ENCODE measurements at regions not wholly inside any gene's neighbourhood (a gene's known extent, or its start where the extent isn't known, plus 50 kb on each side); places are given as distances from the start of the nearest gene placed in this dataset.
A peak's percentile ranks its signal among the peaks of the same experiment; 100 is the strongest.

DNA sequence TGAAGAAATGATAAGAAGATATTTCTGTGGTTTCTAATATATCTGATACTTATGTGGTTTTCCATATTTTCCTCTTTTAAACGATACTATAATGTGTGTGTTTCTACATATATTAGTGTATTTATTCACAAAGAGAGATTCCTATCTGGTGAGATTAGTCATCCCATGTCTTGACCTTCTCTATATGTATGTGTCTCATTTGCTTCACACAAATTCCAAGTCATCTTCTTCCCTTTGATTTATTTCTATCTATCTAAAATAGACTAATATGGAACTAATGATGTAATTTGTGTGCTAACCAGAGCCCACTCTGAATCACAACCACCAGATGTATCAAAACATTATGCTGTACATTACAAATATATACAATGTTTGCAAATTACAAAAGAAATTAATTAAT is 154.7 kb upstream of the KCNMB2 start:
- H3K4me3 ChIP-seq (ENCODE audit: low read length) = no peak overlapping the region
- DNase-seq (ENCODE audit: low read depth, low spot score) = no peak

DNA sequence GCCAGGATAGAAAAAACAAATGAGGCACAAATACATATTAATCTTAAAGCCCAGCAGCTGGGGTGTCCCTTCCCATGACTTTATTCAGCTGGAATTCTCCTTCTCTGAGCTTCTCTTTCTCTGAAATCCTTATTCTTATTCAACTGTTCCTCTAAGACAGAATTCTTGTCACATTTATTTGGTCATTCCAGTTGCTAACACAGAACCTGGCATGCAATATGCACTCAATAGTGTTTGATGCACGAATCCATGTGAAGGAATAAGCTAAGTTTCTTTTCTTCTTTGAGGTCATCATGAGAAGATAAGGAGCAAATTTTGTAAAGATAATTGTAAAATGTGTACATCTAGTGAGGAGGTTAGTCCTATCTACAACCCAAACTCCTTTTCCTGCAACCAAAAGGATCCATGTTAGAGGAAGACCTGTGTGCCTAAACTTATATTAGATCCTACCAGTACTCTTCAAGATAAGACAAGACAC is 154.2 kb upstream of the KCNMB2 start:
- no peak overlapping the region for H3K4me3 ChIP-seq (ENCODE audit: low read length)
- DNase-seq (ENCODE audit: low read depth, low spot score) = no peak

DNA sequence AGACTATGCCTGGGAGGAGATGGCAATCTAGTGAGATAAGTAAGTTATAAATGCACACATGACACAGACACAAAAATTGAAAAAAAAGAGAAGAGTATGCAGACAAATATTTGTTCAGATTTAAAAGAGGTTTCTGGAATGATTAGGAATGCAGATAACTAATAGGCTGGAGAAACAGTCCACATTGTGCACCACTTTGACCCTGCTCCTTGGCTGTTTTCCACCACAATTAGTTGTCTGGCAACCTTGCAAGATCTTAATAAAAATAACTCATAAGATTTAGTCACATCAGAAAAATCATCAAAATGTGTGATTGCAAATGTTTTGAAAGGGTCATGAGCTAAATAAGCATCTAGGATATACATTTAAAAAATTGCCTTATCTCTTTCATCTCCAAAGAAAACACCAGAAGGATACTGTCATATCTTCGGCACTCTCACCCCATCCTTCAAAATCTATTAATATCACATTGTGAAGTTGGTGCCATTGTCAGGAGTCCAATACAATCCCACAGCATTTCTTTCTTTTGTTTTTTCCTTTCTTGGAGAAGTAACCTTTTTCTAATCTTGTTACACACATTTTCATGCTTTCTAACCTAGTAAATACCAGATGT is 153.7 kb upstream of the KCNMB2 start:
- DNase-seq (ENCODE audit: low read depth, low spot score) = no peak

GRCh38 chr3:178384321-178385230 is 151.7 kb upstream of the KCNMB2 start:
- H3K4me3 ChIP-seq (ENCODE audit: low read length) = no peak overlapping the region
- DNase-seq (ENCODE audit: low read depth, low spot score) = no peak

More for the DNA sequence above, 153.7 kb upstream of the KCNMB2 start:
- H3K4me3 ChIP-seq (ENCODE audit: low read length) = no peak overlapping the region

GRCh38 chr3:178385280-178385952 is 150.8 kb upstream of the KCNMB2 start:
- H3K4me3 ChIP-seq (ENCODE audit: low read length) = no peak overlapping the region
- DNase-seq (ENCODE audit: low read depth, low spot score) = peak; percentile 2

- no peak for DNase-seq (ENCODE audit: low read depth, low spot score)
- no peak overlapping the region for H3K4me3 ChIP-seq (ENCODE audit: low read length)
Measured at GRCh38 chr3:178386401-178386800, 149.8 kb upstream of the KCNMB2 start.

DNA sequence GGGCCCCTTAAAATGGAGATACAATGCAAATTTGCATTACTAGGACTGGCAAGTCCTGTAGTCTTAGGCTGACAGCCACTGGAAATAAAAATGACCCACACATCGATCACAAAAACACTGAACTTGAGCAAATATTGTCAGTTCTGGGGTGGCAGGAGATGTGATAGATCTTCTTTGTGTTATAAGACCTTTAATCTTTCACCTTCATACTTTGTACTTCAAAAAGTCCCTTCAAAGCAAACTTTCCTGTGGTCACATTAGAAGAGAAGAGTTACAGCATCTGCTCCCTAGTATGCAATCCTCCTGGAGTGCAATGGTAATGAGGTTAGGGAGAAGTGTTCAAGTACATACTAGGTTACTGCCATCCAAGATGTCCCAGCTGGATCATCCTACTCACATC is 149.4 kb upstream of the KCNMB2 start:
- no peak for DNase-seq (ENCODE audit: low read depth, low spot score)
- no peak overlapping the region for H3K4me3 ChIP-seq (ENCODE audit: low read length)

DNA sequence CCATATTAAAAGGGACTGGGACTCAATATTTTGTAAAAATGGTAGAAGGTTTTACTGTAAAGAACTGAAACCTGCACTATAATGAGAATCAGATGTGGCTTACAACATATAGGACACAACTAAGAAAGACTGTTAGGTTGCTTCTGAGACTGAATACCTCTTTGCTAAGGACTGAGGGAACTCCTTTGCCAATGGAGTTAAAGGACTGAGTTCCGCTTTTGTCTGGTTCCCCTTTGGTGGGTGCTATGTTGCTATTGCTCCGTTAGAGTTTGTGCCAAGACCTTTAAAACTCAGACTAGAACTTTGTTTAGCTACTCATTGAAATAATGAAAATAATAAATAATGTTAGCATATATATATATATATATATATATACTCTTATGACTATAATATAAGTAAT is 147.8 kb upstream of the KCNMB2 start:
- no peak overlapping the region for H3K4me3 ChIP-seq (ENCODE audit: low read length)
- no peak for DNase-seq (ENCODE audit: low read depth, low spot score)

GRCh38 chr3:178389258-178389657 is 147.0 kb upstream of the KCNMB2 start:
- DNase-seq (ENCODE audit: low read depth, low spot score) = no peak
- no peak overlapping the region for H3K4me3 ChIP-seq (ENCODE audit: low read length)

DNA sequence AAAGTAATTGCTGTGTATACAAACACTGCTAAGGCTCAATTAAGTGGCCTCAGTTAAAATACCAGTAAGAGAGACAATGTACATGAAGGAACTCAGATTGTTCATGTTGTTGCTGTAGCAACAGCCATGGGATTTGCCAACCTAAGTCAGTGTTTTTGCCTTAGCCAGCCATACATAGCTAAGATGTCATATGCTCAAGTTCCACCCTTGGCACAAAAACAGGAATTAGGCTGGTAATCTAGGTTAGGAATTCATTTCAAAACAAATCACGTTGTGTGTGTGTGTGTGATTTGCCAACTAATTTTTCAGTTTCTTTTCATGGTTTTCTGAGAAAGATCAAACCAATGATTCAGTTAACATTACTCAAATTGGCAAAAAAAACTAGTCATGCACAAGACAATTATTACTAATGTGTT is 143.7 kb upstream of the KCNMB2 start:
- H3K4me3 ChIP-seq (ENCODE audit: low read length) = no peak overlapping the region
- DNase-seq (ENCODE audit: low read depth, low spot score) = no peak

GRCh38 chr3:178393146-178393545 is 143.1 kb upstream of the KCNMB2 start:
- no peak overlapping the region for H3K4me3 ChIP-seq (ENCODE audit: low read length)
- no peak for DNase-seq (ENCODE audit: low read depth, low spot score)

GRCh38 chr3:178393824-178394223 is 142.4 kb upstream of the KCNMB2 start:
- no peak for DNase-seq (ENCODE audit: low read depth, low spot score)
- no peak overlapping the region for H3K4me3 ChIP-seq (ENCODE audit: low read length)

DNA sequence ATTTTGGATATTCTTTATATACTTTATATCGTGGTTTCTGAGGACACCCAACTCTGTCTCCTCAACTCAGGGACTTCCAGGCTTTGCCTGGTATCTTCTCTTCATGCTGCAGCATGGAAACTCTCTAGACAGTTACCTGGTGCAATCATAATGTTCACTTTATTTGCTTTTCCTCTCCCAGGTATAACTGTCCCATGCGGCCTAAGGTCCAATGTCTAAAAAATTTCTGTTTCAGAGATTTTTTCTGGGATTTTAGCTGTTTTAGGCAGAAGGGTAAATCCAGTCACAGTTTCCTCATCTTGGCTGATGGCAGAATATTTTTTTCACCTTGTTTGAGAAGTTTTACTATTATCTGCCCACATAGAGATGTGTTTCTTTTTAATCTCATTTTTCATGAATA is 139.9 kb upstream of the KCNMB2 start:
- DNase-seq (ENCODE audit: low read depth, low spot score) = no peak
- H3K4me3 ChIP-seq (ENCODE audit: low read length) = no peak overlapping the region

DNA sequence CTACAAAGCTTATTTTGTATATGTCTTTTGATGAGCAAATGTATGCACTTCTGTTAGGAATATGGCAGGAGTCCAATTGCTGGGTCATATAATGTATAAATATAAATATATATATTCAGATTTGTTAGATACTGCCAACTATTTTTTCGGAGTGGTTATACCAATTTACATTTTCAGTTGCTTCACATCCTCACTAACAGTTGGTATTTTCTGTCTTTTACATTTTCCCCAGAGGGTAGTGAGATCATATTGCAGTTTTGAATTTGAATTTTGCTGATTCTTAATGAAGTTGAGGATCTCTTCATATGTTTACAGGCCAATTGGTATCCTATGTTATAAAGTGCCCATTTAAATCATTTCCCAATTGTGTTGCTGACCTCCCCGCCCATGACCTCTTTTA is 139.0 kb upstream of the KCNMB2 start:
- no peak overlapping the region for H3K4me3 ChIP-seq (ENCODE audit: low read length)
- no peak for DNase-seq (ENCODE audit: low read depth, low spot score)

DNA sequence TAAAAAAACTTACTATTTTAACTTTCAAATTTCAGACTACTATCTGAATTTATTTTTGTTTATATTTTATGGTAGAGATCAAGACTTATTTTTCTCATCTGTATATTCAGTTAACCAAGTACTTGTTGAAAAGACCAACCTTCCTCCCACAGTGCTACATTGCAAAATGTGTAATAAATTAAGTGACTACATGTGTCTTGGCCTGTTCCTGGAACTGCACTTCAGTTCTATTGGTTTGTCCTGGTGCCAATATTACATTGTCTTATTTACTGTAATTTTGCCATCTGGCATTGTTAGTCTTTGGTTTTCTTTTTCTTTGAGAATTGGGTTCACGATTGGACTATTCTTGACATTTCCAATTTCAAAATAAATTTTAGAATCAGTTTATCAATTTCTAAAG is 138.4 kb upstream of the KCNMB2 start:
- DNase-seq (ENCODE audit: low read depth, low spot score) = no peak
- no peak overlapping the region for H3K4me3 ChIP-seq (ENCODE audit: low read length)

- no peak for DNase-seq (ENCODE audit: low read depth, low spot score)
- H3K4me3 ChIP-seq (ENCODE audit: low read length) = no peak overlapping the region
Measured at GRCh38 chr3:178404961-178405360, 131.3 kb upstream of the KCNMB2 start.

- no peak overlapping the region for H3K4me3 ChIP-seq (ENCODE audit: low read length)
- DNase-seq (ENCODE audit: low read depth, low spot score) = no peak
Measured at GRCh38 chr3:178405531-178405930, 130.7 kb upstream of the KCNMB2 start.

DNA sequence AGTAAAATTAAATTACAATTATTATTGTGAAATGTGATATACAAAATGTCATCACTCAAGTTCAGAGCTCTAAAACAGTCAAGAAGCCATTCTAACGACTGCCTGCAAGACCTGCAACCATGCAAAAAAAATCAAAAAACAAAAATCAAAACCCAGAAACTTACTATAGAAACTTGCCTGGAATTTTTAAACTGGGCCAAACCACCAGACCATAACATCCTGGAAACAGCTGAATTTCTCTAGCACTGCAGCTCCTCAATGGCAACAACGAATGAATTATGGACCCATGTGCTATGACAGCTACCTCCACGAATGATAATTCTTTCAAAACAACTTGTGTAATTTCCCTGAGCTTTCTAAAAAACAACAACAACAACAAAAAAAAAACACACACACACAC is 130.0 kb upstream of the KCNMB2 start:
- DNase-seq (ENCODE audit: low read depth, low spot score) = no peak
- H3K4me3 ChIP-seq (ENCODE audit: low read length) = no peak overlapping the region

GRCh38 chr3:178415384-178415783 is 120.9 kb upstream of the KCNMB2 start:
- H3K4me3 ChIP-seq (ENCODE audit: low read length) = no peak overlapping the region

GRCh38 chr3:178417736-178418135 is 118.5 kb upstream of the KCNMB2 start:
- DNase-seq (ENCODE audit: low read depth, low spot score) = no peak
- H3K4me3 ChIP-seq (ENCODE audit: low read length) = no peak overlapping the region

More at GRCh38 chr3:178415384-178415783, 120.9 kb upstream of the KCNMB2 start:
- DNase-seq (ENCODE audit: low read depth, low spot score) = no peak

Data from Jurkat, Clone E6-1 (cell line).